HG03520 (cell line): ENCODE measurements at regions not wholly inside any gene's neighbourhood (a gene's known extent, or its start where the extent isn't known, plus 50 kb on each side); places are given as distances from the start of the nearest gene placed in this dataset.
"Not testable (repeated sequence)": the region's sequence is repeated elsewhere in the genome, so short reads cannot be mapped to it uniquely, and the experiment has no call there.

Experiments used
- ATAC-seq: cut with Tn5 transposase; IDR thresholded peaks from one replicate; pipeline ENCODE4 v1.9.1; 2021; ENCODE audit warnings: mild to moderate bottlenecking, moderate library complexity; ENCODE audit not compliant: unreplicated experiment

DNA sequence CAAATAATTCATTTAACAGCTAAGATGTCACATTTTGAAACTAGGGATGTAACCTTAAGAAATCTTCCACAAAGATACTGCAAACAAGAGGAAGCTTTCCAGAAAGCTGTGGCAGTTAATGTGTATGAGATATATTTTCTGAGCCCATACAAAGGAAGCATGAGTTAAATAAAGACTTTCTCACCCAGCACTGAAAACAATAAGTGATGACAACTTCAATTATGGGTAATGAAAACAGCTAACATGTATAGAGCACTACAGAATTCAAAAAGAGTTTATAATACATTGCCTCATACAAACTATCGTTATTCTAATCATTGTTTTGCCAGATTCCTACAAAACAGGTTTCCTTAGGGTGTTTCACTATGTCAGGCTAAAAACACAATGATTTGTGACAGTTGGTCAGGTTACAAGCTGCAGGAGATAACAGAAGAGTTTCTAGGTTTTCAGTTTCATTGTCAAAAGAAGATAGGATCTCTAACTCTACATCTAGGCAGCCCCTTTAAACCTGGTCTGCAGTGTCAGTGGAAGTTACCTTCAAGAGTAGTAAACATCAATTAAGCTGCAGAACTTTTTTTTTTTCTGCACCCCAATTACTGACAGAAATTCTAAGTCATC, 618.1 kb upstream of the ADGRL3 start:
- ATAC-seq: no peak

DNA sequence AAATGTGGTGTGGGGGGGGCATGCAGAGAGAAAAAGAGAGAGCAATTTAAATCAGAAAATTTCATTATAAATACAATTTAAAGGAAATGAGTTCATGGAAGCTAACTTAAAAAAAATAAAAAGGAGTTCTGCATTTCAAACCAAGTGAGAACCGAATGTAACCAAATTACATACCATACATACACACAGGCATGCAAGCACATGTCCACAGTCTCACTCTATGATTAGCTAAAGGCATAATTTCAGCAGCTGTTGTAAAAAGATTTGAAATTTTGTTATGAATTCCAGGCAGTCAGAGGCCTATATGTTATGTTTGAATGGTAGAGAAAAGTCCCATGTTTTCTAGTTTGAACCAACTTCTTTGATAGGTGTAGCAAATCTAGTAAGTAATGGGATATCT, 611.6 kb upstream of the ADGRL3 start:
- no peak for ATAC-seq

DNA sequence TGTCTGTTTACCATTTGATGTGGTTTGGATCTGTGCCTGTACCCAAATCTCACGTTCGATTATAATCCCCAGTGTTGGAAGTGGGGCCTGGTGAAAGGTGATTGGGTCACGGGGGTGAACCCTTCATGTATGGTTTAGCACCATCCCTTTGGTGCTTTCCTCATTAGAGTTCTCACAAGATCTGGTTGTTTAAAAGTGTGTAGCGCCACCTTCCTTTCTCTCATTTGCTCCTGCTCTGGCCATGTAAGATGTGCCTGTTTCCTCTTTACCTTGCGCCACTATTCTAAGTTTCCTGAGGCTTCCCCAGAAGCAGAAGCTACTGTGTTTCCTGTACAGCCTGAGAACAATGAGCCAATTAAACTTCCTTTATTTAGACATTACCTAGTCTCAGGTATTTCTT, 610.7 kb upstream of the ADGRL3 start:
- ATAC-seq: no peak

DNA sequence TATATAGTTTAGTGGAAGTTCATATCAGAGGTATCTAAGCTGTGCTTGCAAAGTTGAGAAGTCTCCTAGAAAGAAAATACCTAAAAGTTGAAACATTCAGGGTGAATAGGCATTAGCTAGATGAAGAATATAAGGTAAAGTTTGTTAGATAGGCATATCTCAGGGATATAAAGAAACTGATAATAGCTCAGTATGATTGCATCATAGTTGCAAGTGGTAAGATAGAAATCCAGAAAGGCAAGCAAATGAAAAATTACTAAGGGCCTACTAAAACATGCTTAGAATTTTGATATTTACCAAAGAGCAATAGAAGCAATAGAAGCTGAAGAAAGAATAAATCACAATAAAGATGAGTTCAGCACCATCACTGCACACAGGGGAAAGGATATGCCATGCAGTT, 610.0 kb upstream of the ADGRL3 start:
- ATAC-seq: no peak

DNA sequence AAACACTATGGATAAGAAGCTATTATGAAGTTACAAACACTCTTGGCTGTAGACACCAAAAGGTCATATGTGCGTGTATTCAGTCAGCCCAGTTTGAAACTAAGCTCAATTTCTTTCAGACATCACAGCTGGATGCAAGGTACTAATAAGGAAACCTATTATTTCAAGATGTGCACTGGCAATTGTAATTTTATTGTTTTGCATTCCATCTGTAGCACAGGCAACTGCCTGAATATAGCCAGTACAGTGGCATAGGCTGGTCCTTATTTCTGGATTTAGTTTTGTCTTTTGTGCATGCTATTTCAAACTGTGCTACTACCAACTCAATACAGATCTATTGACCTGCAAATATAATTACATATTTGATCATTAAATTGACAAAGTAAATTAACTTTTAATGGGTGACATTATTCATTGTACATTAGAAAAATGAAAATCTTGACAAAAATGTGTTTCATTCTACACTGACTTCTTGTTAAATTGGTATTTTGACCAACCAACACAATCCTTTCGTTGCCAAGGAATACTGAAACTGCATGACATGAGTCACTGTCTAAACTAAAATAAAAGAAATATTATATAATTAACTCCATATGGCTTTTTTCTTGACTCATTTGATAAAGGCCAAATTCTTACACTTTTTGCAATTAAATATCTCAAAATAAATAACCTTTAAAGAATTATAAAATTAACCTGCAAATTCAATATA, 594.3 kb upstream of the ADGRL3 start:
- no peak for ATAC-seq

DNA sequence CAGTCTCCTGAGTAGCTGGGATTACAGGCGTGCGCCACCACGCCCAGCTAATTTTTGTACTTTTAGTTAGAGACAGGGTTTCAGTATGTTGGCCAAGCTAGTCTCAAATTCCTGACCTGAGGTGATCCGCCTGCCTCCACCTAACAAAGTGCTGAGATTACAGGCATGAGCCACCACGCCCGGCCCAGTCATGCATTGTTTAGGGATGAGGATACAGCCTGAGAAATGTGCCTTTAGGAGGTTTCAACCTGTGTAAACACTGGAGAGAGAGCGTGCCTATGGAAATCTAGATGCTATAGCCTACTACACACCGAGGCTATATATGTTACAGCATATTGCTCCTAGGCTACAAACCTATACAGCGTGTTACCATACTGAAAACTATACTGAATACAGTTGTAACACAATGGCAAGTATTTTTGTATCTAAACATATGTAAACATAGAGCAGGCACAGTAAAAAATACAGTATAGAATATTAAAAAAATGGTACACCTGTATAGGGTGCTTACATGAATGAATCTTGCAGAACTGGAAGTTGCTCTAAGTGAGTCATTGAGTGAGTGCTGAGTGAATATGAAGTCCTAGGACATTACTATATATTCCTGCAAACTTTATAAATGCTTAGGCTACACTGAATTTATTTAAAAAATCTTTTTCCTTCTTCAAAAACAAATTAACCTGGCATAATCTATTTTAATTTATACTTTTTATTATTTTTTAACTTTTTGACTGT, 588.2 kb upstream of the ADGRL3 start:
- ATAC-seq: no peak

DNA sequence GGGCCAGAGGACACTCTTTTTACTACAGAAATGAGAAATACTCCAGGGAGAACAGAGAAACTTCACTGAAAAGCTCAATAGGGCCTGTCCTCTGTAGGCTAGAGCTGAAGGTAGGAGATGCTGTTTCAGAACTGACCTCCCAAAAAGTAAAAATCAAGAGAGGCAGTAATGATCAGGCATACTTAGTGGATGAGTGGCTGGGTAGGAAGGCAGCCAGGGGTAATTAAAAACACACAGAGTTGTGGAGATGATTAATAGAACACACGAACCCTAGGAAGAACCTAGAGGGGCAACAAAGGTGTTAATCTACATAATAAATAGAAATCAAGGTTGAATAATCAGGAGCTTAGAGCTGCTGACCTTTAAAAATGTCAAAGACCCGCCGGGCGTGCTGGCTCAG, 582.4 kb upstream of the ADGRL3 start:
- ATAC-seq: no peak

DNA sequence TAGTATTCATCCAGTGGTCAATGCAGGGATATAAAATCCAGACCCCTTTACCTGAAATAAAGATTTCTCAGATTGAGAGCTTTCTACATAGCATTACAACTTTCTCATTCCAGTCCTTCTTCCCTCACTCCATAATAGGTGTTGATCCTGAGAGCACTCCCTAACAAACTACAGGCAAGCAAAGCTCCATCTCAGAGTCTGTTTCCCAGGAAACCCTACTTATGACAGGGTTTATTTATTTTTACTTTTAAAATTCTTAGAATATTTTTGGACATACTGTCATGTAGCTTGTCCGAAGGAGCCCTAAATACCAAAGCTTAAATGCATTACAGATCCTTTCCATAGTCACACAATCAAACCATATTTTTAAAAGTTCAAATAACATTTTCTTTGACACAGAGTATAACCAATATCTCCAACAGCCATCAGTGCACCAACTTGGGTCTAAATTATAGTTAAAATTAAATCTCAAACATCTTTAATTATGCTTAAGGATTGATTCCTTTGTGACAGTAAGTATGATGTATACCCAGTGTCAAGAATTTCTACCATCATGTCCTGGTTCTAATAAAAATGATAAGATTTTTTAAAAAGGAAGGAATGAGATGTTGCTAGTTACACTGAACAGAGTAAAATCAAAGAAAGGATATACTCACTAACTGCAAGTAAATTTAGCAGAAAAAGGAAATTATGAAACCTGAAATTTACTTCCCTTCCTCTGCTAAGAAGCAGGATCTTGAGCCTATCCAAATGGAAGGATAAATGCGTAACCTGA, 580.4 kb upstream of the ADGRL3 start:
- no peak for ATAC-seq

DNA sequence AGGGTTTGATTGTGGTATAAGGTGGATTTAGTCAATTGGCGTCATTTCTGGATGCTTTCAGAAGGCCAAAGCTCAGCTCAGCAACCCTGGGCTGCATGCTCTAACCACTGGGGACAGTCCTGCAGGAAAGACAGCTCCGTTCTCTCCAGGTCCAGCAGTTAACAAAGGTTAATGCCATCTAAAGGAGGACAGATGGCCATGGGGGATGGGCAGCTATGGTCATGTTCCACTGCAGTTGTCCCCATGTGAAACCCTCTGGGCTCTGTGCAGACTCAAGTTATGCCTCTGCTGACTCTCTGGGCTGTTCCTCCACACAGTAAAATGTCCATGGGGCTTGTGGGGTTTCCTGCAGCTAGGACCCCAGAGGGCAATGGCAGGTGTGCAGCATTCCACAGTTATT, 562.1 kb upstream of the ADGRL3 start:
- no peak for ATAC-seq

DNA sequence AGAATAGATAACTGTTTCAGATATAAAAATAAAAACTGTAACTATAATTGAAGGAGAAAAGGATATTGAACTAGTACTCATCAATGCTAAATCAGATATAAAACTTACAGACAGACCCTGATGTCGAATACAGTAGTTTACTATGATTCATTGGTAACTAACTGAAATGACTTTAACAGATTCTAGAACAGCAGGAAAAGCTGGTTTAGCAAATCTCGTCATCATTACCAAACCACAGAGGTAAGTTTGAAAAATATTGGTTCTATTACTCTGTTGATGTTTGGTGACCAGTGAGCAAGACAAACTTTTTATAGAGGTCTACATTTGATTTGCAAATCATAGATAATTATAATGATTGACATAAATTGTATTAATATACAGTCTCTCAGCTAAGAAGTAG, 551.4 kb upstream of the ADGRL3 start:
- ATAC-seq: no peak

DNA sequence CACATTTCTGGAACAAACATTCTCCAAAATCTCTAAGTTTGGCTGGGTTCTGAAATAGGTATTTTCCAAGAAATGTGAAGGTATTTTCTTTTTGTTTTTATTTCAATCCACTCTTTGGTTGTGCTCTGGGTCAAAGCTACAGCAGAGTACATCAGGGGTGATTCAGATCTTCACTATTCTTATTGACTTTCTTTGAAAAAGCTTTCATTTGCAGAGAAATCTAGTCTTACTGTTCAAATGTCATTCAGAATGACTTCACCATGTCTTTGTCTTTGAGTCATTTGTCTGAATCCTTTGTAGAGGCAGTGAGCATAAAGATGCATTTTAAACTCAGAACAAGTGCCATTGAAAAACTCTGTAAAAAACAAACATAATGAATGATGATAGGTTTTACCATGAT, 547.2 kb upstream of the ADGRL3 start:
- ATAC-seq: no peak

DNA sequence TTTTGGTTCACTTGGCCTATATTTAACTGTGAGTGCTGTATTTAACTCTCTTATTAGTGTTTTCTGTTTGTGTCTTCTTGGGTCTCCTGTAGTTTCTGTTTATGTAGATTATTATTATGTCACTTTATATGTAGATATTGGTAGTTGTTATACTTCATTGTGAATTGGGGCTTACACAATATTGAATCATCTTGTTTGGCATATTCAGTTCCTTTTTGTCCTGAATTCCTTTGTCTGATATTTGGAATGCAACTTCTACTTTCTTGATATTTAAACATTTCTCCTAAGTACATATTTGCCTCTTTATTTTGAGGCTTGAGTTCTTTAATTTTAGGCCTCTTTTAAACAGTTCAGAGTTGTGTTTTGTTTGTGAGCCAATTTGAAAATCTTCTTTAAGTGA, 544.8 kb upstream of the ADGRL3 start:
- no peak for ATAC-seq

DNA sequence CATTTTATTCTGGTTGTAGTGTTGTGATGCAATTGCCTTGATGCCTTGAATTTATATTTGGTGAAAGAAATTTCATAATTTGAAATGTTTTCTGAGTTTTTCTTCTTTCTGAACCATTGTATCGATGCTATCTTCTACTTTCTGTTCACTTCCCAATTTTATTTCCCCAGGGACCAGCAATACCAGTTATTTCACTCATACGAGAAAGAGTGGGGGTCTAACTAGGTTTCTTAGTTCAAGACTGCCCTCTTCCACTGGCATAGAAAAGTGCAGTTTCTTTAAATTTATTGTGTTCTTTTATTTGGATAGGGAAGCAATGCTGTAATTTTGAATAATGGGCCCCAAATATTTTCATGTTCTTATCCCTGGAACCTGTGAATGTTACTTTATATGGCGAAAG, 544.0 kb upstream of the ADGRL3 start:
- ATAC-seq: no peak

DNA sequence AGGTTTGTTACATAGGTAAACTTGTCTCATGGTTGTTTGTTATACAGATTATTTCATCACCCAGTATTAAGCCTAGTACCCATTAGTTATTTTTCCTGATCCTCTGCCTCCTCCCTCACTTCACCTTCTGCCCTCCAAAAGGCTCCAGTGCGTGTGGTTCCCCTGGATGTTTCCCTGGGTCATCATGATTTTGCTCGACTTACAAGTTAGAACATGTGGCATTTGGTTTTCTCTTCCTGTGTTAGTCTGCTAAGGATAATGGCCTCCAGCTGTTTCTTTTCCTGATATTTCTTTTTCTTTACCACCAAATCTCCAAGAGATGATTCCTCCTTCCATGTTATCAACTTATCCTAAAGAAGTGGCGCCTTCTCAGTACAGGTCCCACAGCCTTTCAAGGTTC, 543.1 kb upstream of the ADGRL3 start:
- no peak for ATAC-seq

DNA sequence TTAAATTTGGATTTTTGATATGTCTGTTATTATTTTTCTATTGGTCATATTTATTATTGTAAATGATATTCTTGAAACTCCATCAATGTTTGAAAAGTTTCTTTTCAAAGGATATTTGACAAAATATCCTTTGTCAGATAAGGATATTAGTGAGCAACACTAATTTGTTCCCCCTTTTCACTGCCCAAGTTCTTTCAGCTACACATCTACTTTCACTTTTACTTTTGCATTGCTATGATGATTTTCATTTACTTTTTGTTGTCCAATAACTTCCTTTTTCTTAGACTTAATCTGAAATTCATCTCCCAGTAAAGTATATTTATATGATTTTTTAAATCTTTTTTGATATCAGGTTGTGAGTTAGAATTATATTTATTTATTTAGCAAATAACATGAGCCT, 542.3 kb upstream of the ADGRL3 start:
- ATAC-seq: no peak

DNA sequence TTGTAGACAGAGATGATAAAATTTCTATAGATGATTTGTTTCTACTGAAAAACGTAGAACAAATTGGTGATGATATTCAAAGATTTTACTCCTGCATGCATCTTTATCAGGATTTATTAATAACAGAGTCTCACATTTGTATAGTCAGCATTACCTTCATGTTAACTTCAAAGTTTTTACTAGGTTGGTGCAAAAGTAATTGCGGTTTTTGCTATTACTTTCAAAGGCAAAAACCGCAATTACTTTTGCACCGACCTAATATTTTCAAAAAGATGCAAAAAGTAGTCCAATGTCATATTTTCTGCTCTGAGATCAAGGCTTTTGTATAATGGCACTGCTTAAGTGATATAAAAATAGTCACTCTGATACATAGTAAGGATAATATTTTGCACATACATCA, 536.4 kb upstream of the ADGRL3 start:
- no peak for ATAC-seq

DNA sequence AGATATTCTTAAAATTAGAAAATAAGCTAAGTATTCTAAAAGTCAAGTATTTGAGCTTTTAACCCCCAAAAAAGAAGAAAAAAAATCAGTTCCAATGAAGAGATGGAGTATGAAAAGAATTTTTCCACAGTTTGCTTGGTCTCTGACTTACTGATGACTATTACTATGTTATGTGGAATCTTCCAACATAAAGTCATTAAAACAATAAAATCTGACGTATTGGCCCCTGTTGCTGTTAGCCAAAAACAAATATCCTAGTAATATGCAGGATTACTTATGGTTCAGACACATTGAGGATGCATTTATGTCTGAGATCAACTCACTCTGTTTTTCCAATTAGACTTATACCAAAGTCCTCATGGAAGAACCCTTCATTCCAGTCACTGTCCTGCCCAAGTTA, 517.2 kb upstream of the ADGRL3 start:
- ATAC-seq: no peak

DNA sequence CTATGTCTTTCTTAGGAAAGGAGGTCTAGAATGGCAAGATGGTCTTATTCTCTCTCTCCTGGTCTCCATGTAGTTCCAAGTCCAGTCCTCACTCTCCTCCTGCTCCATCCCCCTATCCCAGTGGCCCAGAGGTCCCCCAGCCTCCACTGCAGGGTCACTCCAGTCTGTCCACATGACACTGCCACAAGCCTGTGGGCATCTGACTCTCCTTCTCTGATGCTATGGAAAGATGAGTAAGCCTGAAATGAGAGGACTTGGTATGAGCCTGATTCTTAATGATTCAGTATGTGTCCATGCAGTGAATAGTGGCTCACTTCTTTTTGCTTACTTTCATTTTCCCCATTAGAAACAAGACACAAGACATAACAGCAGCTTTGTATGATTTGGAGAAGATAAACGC, 516.8 kb upstream of the ADGRL3 start:
- ATAC-seq: no peak

DNA sequence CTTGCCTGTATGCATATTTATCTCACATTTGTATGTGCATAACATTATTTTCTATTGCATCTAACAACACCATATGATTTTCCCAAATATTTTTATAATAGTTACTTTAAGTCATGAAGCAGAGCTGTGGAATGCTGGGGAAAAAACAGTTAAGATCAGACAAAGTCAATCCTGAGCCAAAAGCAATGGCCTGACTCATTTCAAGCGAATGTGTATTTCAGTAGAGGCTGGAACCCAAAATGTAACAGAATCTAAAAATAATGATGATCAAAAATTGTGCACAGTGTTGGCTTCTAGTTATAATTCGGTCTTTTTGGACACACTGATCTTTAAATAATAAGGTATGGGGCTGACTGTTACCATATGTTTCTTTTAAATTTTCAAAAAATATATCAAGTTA, 516.2 kb upstream of the ADGRL3 start:
- ATAC-seq: no peak

DNA sequence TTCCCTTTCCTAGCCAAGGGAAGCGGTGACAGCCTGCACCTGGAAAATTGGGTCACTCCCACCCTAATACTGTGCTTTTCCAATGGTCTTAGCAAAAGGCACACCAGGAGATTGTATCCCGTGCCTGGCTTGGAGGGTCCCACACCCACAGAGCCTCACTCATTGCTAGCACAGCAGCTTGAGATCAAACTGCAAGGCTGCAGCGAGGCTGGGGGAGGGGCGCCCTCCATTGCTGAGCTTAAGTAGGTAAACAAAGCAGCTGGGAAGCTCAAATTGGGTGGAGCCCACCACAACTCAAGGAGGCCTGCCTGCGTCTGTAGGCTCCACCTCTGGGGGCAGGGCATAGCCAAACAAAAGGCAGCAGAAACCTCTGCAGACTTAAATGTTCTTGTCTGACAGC, 504.1 kb upstream of the ADGRL3 start:
- ATAC-seq: not testable (repeated sequence)

DNA sequence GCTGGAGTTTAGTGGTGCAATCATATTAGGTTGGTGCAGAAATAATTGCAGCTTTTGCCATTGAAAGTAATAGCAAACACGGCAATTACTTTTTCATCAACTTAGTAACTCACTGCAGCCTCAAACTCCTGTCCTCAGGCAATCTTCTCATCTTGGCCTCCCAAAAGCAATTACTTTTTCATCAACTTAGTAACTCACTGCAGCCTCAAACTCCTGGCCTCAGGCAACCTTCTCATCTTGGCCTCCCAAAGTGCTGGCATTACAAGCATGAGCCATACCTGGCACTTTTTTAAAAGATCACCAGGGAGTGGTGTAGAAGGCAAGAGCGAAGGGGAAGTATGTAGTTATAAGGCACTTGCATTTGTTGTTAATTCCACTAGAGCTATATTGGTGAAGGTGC, 491.1 kb upstream of the ADGRL3 start:
- ATAC-seq: no peak

DNA sequence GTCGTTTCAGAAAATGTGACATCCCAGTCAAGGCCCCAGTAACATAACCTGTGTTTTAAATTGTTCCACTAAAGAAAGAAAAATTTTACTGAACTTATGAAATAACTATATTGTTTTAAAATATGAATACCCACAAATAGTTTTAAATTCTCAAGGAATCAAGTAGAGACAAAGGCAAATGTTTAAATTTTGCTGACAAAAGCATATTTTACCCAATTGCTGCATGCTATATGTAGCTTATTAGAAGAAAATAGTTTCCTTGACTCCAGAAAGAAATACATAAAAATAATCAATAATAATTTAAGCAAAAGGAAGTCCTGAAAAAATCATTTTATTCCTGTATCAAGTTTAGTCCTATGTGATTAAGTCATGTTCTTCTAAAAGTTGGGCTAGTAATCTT, 481.3 kb upstream of the ADGRL3 start:
- ATAC-seq: no peak
